ENCODE measurements at regions not wholly inside any gene's neighbourhood (a gene's known extent, or its start where the extent isn't known, plus 50 kb on each side); places are given as distances from the start of the nearest gene placed in this dataset.

GRCh38 chr3:127121885-127122284 lies 71.0 kb upstream of the PRR23E start:
- ATAC-seq (no peak), DNase-seq (ENCODE audit: low read depth in 1 of 2, low spot score in 1 of 2) (no peak), FAIRE-seq (no peak)
- ChIA-PET POLR2A (no interaction called here), CTCF (no interaction called here)
- WGBS (ENCODE audit: missing lambda C conversion rate): 0% methylated on average over 1 of the region's 1 CpG
- no peak for TF ChIP-seq HOXA7 (CRISPR knock-in tag; IDR thresholded peaks at IDR 0.05)
- TF ChIP-seq CHD2 (IDR thresholded peaks at IDR 0.05; ENCODE audit: low read length, partially characterized antibody): no peak
- Histone ChIP-seq H3K4me1 (no peaks in the 10 kb centered on the region), H3K4me2 (no peak overlapping the region), H3K4me3 (no peak overlapping the region), H3K9me3 (no peaks in the 10 kb centered on the region), H3K27ac (no peak overlapping the region)

- CTCF ChIA-PET: no interaction called here
- H3K27ac ChIP-seq: no peak overlapping the region
- 62% methylated on average over 2 of the region's 2 CpGs for WGBS (ENCODE audit: missing lambda C conversion rate)
- FAIRE-seq (no peak), DNase-seq (ENCODE audit: low read depth in 1 of 2, low spot score in 1 of 2) (no peak), ATAC-seq (no peak)
- H3K4me1 ChIP-seq: no peaks in the 10 kb centered on the region
- H3K4me3 ChIP-seq: no peak overlapping the region
- no peaks in the 10 kb centered on the region for H3K9me3 ChIP-seq
- H3K4me2 ChIP-seq: no peak overlapping the region
- POLR2A ChIA-PET: no interaction called here
- TF ChIP-seq CHD4 (IDR thresholded peaks at IDR 0.05; ENCODE audit: borderline replicate concordance) (no peak), ZFP36 (IDR thresholded peaks at IDR 0.05; ENCODE audit: borderline replicate concordance, partially characterized antibody) (no peak), USF2 (IDR thresholded peaks at IDR 0.05) (no peak), CBX2 (IDR thresholded peaks at IDR 0.05; ENCODE audit: borderline replicate concordance, low read depth) (no peak), RARB (CRISPR knock-in tag; IDR thresholded peaks at IDR 0.05) (no peak), NPAS2 (CRISPR knock-in tag; IDR thresholded peaks at IDR 0.05; ENCODE audit: borderline replicate concordance) (no peak), MAX (IDR thresholded peaks at IDR 0.05) (no peak), SMC3 (IDR thresholded peaks at IDR 0.05) (no peak), JUNB (IDR thresholded peaks at IDR 0.05) (no peak), JUN (IDR thresholded peaks at IDR 0.05) (no peak), ELK1 (IDR thresholded peaks at IDR 0.05; ENCODE audit: low read depth, low read length) (no peak)
These were observed 69.4 kb upstream of the PRR23E start for GRCh38 chr3:127123533-127123932.

- Histone ChIP-seq H3K27ac (no peak overlapping the region), H3K4me1 (no peaks in the 10 kb centered on the region), H3K4me3 (no peak overlapping the region), H3K9me3 (no peaks in the 10 kb centered on the region), H3K4me2 (no peak overlapping the region)
- WGBS (ENCODE audit: missing lambda C conversion rate): 33% methylated on average over 4 of the region's 4 CpGs
- ATAC-seq (no peak), FAIRE-seq (no peak), DNase-seq (ENCODE audit: low read depth in 1 of 2, low spot score in 1 of 2) (no peak)
- no peak for TF ChIP-seq PBX3 (IDR thresholded peaks at IDR 0.05)
- peak; percentile 70 for TF ChIP-seq REST (IDR thresholded peaks at IDR 0.05)
- TF ChIP-seq GATA3 (IDR thresholded peaks at IDR 0.05; ENCODE audit: borderline replicate concordance): no peak
- ChIA-PET CTCF (no interaction called here), POLR2A (no interaction called here)
These were observed 68.8 kb upstream of the PRR23E start for GRCh38 chr3:127124120-127124519.

Data from A549 (cell line).